ENCODE measurements at regions not wholly inside any gene's neighbourhood (a gene's known extent, or its start where the extent isn't known, plus 50 kb on each side); places are given as distances from the start of the nearest gene placed in this dataset.

DNA sequence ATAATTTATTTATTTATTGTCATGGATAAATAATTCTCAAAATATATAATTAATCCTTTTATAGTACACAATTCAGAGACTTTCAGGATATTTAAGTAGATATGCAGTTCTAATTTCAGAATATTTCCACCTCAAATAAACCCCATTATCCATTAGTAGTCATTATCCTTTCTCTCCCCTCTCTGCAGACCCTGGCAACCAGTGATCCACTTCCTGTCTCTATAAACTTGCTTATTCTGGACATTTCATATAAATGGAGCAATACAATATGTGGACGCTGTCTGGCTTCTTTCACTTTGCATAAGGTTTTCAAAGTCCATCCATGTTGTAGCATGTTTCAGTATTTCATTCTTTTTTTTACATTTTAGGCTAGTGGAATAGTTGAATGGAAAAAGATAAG, 230.2 kb downstream of the FZD1 start:
- H3K4me3 ChIP-seq (ENCODE audit: low read length), result no peak overlapping the region

DNA sequence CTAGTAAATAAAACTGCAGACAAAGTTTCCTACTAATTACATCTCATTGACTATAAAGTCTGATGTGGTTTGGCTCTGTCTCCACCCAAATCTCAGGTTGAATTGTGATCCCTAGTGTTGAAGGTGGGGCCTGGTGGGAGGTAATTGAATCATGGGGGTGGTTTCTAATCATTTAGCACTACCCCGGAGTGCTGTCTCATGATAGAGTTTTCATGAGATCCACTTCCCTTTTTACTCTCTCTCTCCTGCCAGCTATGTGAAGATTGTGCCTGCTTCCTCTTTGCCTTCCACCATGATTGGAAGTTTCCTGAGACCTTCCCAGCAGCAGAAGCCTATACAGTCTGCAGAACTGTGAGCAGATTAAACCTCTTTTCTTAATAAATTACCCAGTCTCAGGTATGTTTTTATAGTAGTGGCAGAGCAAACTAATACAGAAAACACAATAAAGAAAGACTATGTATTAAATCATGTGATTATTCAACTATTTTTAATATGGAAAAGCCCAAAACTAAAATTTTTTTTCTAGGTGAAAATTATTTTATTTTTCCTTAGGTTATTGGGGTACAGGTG, 232.1 kb downstream of the FZD1 start:
- no peak overlapping the region for H3K4me3 ChIP-seq (ENCODE audit: low read length)

More for the DNA sequence above, 230.2 kb downstream of the FZD1 start:
- Histone ChIP-seq H4K20me1 (ENCODE audit: insufficient read depth) (no peaks in the 10 kb centered on the region), H3K27ac (ENCODE audit: low read length) (no peak overlapping the region), H3K27me3 (ENCODE audit: insufficient read depth, low read depth, low read length) (no peaks in the 10 kb centered on the region), H3K79me2 (replicated peaks; ENCODE audit: insufficient read depth, low read length) (no peaks in the 10 kb centered on the region), H3F3A (ENCODE audit: insufficient read depth, low read length, poor library complexity, severe bottlenecking) (no peaks in the 10 kb centered on the region), H3K36me3 (ENCODE audit: insufficient read depth, low read length) (no peaks in the 10 kb centered on the region), H3K4me2 (ENCODE audit: low read length) (no peak overlapping the region), H3K9ac (ENCODE audit: low read length) (no peak overlapping the region), H2AFZ (ENCODE audit: low read depth, low read length) (no peak overlapping the region), H3K9me3 (ENCODE audit: low read length) (no peaks in the 10 kb centered on the region), H3K9me2 (ENCODE audit: insufficient read depth, low read length) (no peaks in the 10 kb centered on the region)
- TF ChIP-seq MXI1 (conservative IDR thresholded peaks at IDR 0.05; ENCODE audit: poor library complexity, severe bottlenecking) (no peak), RAD21 (conservative IDR thresholded peaks at IDR 0.05) (no peak), EP300 (conservative IDR thresholded peaks at IDR 0.05; ENCODE audit: poor library complexity, severe bottlenecking) (no peak), POLR2AphosphoS5 (IDR thresholded peaks at IDR 0.05) (no peak), EZH2 (IDR thresholded peaks at IDR 0.05; ENCODE audit: borderline replicate concordance, insufficient read depth, low read length, poor library complexity, severe bottlenecking) (no peak), SMC3 (conservative IDR thresholded peaks at IDR 0.05; ENCODE audit: poor library complexity) (no peak), TAF1 (IDR thresholded peaks at IDR 0.05; ENCODE audit: low read depth) (no peak)
- TF ChIP-seq, protein P1, sequence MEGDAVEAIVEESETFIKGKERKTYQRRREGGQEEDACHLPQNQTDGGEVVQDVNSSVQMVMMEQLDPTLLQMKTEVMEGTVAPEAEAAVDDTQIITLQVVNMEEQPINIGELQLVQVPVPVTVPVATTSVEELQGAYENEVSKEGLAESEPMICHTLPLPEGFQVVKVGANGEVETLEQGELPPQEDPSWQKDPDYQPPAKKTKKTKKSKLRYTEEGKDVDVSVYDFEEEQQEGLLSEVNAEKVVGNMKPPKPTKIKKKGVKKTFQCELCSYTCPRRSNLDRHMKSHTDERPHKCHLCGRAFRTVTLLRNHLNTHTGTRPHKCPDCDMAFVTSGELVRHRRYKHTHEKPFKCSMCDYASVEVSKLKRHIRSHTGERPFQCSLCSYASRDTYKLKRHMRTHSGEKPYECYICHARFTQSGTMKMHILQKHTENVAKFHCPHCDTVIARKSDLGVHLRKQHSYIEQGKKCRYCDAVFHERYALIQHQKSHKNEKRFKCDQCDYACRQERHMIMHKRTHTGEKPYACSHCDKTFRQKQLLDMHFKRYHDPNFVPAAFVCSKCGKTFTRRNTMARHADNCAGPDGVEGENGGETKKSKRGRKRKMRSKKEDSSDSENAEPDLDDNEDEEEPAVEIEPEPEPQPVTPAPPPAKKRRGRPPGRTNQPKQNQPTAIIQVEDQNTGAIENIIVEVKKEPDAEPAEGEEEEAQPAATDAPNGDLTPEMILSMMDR (IDR thresholded peaks at IDR 0.05; ENCODE audit: poor library complexity, severe bottlenecking), result no peak
- TF ChIP-seq, protein P2, sequence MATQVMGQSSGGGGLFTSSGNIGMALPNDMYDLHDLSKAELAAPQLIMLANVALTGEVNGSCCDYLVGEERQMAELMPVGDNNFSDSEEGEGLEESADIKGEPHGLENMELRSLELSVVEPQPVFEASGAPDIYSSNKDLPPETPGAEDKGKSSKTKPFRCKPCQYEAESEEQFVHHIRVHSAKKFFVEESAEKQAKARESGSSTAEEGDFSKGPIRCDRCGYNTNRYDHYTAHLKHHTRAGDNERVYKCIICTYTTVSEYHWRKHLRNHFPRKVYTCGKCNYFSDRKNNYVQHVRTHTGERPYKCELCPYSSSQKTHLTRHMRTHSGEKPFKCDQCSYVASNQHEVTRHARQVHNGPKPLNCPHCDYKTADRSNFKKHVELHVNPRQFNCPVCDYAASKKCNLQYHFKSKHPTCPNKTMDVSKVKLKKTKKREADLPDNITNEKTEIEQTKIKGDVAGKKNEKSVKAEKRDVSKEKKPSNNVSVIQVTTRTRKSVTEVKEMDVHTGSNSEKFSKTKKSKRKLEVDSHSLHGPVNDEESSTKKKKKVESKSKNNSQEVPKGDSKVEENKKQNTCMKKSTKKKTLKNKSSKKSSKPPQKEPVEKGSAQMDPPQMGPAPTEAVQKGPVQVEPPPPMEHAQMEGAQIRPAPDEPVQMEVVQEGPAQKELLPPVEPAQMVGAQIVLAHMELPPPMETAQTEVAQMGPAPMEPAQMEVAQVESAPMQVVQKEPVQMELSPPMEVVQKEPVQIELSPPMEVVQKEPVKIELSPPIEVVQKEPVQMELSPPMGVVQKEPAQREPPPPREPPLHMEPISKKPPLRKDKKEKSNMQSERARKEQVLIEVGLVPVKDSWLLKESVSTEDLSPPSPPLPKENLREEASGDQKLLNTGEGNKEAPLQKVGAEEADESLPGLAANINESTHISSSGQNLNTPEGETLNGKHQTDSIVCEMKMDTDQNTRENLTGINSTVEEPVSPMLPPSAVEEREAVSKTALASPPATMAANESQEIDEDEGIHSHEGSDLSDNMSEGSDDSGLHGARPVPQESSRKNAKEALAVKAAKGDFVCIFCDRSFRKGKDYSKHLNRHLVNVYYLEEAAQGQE (IDR thresholded peaks at IDR 0.05; ENCODE audit: borderline replicate concordance), result no peak

More for the DNA sequence above, 232.1 kb downstream of the FZD1 start:
- no peaks in the 10 kb centered on the region for H3F3A ChIP-seq (ENCODE audit: insufficient read depth, low read length, poor library complexity, severe bottlenecking)
- H3K9me2 ChIP-seq (ENCODE audit: insufficient read depth, low read length), result no peaks in the 10 kb centered on the region
- no peaks in the 10 kb centered on the region for H3K36me3 ChIP-seq (ENCODE audit: insufficient read depth, low read length)
- no peak overlapping the region for H2AFZ ChIP-seq (ENCODE audit: low read depth, low read length)
- no peak overlapping the region for H3K27ac ChIP-seq (ENCODE audit: low read length)
- H3K9ac ChIP-seq (ENCODE audit: low read length), result no peak overlapping the region
- no peaks in the 10 kb centered on the region for H3K9me3 ChIP-seq (ENCODE audit: low read length)
- H3K79me2 ChIP-seq (replicated peaks; ENCODE audit: insufficient read depth, low read length), result no peaks in the 10 kb centered on the region
- no peaks in the 10 kb centered on the region for H4K20me1 ChIP-seq (ENCODE audit: insufficient read depth)
- TF ChIP-seq EP300 (conservative IDR thresholded peaks at IDR 0.05; ENCODE audit: poor library complexity, severe bottlenecking), result no peak
- no peak for TF ChIP-seq SMC3 (conservative IDR thresholded peaks at IDR 0.05; ENCODE audit: poor library complexity)
- no peak for TF ChIP-seq POLR2AphosphoS5 (IDR thresholded peaks at IDR 0.05)
- no peak for TF ChIP-seq MXI1 (conservative IDR thresholded peaks at IDR 0.05; ENCODE audit: poor library complexity, severe bottlenecking)
- TF ChIP-seq RAD21 (conservative IDR thresholded peaks at IDR 0.05), result no peak
- TF ChIP-seq, protein P1 (IDR thresholded peaks at IDR 0.05; ENCODE audit: poor library complexity, severe bottlenecking), result no peak
- TF ChIP-seq, protein P2 (IDR thresholded peaks at IDR 0.05; ENCODE audit: borderline replicate concordance), result no peak
- TF ChIP-seq TAF1 (IDR thresholded peaks at IDR 0.05; ENCODE audit: low read depth), result no peak
- no peak for TF ChIP-seq EZH2 (IDR thresholded peaks at IDR 0.05; ENCODE audit: borderline replicate concordance, insufficient read depth, low read length, poor library complexity, severe bottlenecking)
- no peaks in the 10 kb centered on the region for H3K27me3 ChIP-seq (ENCODE audit: insufficient read depth, low read depth, low read length)
- no peak overlapping the region for H3K4me2 ChIP-seq (ENCODE audit: low read length)

All from neural cell (in vitro differentiated cells).